ENCODE measurements at regions not wholly inside any gene's neighbourhood (a gene's known extent, or its start where the extent isn't known, plus 50 kb on each side); places are given as distances from the start of the nearest gene placed in this dataset.

DNA sequence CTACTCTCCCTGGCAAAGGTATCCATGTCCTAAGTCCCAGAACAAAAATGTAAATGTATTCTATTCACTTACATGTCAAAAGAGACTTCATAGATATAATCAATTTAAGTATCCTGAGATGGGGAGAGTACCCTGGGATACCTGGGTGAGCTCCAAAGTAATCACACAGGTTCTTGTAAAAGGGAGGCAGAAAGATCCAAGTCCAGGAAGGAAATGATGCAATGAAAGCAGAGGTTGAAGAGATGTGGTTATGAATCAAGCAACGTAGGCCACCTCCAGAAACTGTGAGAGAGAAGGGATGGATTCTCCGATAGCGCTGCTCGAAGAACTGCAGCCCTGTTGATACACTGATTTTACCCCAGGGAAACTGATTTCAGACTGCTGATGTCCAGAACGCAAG, 93.9 kb upstream of the VGLL3 start:
- Histone ChIP-seq H3K4me1 (ENCODE audit: insufficient read depth, low read length) (no peaks in the 10 kb centered on the region), H3K9ac (ENCODE audit: insufficient read depth, low read depth, low read length) (no peak overlapping the region), H3K36me3 (replicated peaks in 1 of 2; ENCODE audit: control insufficient read depth in 1 of 2, insufficient read depth in 2 of 2, low read length in 2 of 2) (no peaks in the 10 kb centered on the region), H4K20me1 (ENCODE audit: insufficient read depth, low read length) (no peaks in the 10 kb centered on the region), H3K27me3 (ENCODE audit: control insufficient read depth in 1 of 2, insufficient read depth in 2 of 2, low read length in 2 of 2) (no peaks in the 10 kb centered on the region), H2AFZ (ENCODE audit: low read length) (no peak overlapping the region), H3K4me3 (replicated peaks in 1 of 3; ENCODE audit: insufficient read depth in 1 of 3, low read depth in 2 of 3, low read length in 3 of 3) (no peak overlapping the region), H3K79me2 (ENCODE audit: insufficient read depth, low read length) (no peaks in the 10 kb centered on the region), H3K4me2 (ENCODE audit: low read depth, low read length) (no peak overlapping the region), H3K9me3 (ENCODE audit: low read length) (no peaks in the 10 kb centered on the region), H3K27ac (ENCODE audit: extremely low read length, insufficient read depth, low read length) (no peak overlapping the region)
- WGBS (ENCODE audit: low lambda C conversion rate), result 32% methylated on average over 5 of the region's 5 CpGs
- ChIA-PET POLR2A (no interaction called here), CTCF (ENCODE audit: low intra/inter-chr PET ratio, low total read pairs) (no interaction called here)
- ATAC-seq (no peak), DNase-seq (ENCODE audit: low spot score) (no peak), FAIRE-seq (no peak)
- intact Hi-C loops (cut with micrococcal nuclease; ENCODE audit: unreplicated experiment) (no loop called here), in situ Hi-C loops (cut with HindIII; ENCODE audit: extremely low pct_ligation_motif_present, low pct_unique_long_range_greater_than_20kb) (loop anchor here (5.0 kb wide), 1 partner anchor 313 kb away; no protein-coding TSS in a partner anchor)
- no TSS peak for BruUV-seq (replicated peaks)
- TF ChIP-seq, protein P1, sequence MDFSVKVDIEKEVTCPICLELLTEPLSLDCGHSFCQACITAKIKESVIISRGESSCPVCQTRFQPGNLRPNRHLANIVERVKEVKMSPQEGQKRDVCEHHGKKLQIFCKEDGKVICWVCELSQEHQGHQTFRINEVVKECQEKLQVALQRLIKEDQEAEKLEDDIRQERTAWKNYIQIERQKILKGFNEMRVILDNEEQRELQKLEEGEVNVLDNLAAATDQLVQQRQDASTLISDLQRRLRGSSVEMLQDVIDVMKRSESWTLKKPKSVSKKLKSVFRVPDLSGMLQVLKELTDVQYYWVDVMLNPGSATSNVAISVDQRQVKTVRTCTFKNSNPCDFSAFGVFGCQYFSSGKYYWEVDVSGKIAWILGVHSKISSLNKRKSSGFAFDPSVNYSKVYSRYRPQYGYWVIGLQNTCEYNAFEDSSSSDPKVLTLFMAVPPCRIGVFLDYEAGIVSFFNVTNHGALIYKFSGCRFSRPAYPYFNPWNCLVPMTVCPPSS (IDR thresholded peaks at IDR 0.05), result no peak
- TF ChIP-seq STAT5B (CRISPR knock-in tag; IDR thresholded peaks at IDR 0.05) (no peak), RFX5 (IDR thresholded peaks at IDR 0.05; ENCODE audit: low read depth, low read length) (no peak), ZNF326 (CRISPR knock-in tag; IDR thresholded peaks at IDR 0.05; ENCODE audit: borderline replicate concordance) (no peak), NFYC (CRISPR knock-in tag; IDR thresholded peaks at IDR 0.05) (no peak), THAP11 (CRISPR knock-in tag; IDR thresholded peaks at IDR 0.05) (no peak), SMARCC2 (IDR thresholded peaks at IDR 0.05) (no peak), ZNF20 (CRISPR knock-in tag; IDR thresholded peaks at IDR 0.05) (no peak), PAX8 (CRISPR knock-in tag; IDR thresholded peaks at IDR 0.05; ENCODE audit: borderline replicate concordance) (no peak)
- TF ChIP-seq, protein P2, sequence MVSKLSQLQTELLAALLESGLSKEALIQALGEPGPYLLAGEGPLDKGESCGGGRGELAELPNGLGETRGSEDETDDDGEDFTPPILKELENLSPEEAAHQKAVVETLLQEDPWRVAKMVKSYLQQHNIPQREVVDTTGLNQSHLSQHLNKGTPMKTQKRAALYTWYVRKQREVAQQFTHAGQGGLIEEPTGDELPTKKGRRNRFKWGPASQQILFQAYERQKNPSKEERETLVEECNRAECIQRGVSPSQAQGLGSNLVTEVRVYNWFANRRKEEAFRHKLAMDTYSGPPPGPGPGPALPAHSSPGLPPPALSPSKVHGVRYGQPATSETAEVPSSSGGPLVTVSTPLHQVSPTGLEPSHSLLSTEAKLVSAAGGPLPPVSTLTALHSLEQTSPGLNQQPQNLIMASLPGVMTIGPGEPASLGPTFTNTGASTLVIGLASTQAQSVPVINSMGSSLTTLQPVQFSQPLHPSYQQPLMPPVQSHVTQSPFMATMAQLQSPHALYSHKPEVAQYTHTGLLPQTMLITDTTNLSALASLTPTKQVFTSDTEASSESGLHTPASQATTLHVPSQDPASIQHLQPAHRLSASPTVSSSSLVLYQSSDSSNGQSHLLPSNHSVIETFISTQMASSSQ (IDR thresholded peaks at IDR 0.05; ENCODE audit: low read depth), result no peak
- TF ChIP-seq, protein P2 (CRISPR knock-in tag; IDR thresholded peaks at IDR 0.05; ENCODE audit: borderline replicate concordance), result no peak
